GM12865 (cell line): ENCODE measurements at regions not wholly inside any gene's neighbourhood (a gene's known extent, or its start where the extent isn't known, plus 50 kb on each side); places are given as distances from the start of the nearest gene placed in this dataset.

Experiments
- DNase-seq: peaks from one replicate; pipeline ENCODE4 v3.0.0; 2010; ENCODE audit warnings: low read depth
- H3K4me3 ChIP-seq: 2 replicates; pipeline ENCODE4 v1.5.1; 2011; ENCODE audit warnings: mild to moderate bottlenecking, low read depth, low read length, control low read depth
- TF ChIP-seq, protein P1 (sequence below): IDR thresholded peaks from 2 replicates; pipeline ENCODE4 v1.5.1; 2011; ENCODE audit warnings: low read length, control low read depth, low read depth, inconsistent platforms; ENCODE audit not compliant: insufficient read depth; ENCODE audit errors: missing control alignments

DNA sequence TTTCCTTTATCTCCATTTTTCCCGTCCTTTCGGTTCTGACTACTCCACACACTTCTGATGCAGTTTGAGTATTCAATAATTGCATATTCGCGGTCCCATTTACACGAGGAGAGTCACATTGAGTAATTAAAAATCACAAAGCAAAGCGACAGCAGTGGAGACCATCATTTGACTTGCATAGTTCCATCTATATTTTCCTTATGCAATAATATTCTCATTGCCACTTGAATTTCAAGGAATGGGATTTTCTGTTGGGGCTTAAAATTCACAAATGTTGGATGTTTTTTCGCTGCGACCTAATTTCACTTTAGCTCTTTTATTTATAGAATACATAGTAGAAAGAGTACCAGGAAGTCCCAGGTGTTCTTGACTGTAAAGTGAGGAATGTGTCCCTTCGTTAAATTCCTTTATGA, 186.8 kb downstream of the ZEB2 start:
- peak overlapping the region; percentile 82 for H3K4me3 ChIP-seq
- TF ChIP-seq, protein P1, sequence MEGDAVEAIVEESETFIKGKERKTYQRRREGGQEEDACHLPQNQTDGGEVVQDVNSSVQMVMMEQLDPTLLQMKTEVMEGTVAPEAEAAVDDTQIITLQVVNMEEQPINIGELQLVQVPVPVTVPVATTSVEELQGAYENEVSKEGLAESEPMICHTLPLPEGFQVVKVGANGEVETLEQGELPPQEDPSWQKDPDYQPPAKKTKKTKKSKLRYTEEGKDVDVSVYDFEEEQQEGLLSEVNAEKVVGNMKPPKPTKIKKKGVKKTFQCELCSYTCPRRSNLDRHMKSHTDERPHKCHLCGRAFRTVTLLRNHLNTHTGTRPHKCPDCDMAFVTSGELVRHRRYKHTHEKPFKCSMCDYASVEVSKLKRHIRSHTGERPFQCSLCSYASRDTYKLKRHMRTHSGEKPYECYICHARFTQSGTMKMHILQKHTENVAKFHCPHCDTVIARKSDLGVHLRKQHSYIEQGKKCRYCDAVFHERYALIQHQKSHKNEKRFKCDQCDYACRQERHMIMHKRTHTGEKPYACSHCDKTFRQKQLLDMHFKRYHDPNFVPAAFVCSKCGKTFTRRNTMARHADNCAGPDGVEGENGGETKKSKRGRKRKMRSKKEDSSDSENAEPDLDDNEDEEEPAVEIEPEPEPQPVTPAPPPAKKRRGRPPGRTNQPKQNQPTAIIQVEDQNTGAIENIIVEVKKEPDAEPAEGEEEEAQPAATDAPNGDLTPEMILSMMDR = no peak
- no peak for DNase-seq

DNA sequence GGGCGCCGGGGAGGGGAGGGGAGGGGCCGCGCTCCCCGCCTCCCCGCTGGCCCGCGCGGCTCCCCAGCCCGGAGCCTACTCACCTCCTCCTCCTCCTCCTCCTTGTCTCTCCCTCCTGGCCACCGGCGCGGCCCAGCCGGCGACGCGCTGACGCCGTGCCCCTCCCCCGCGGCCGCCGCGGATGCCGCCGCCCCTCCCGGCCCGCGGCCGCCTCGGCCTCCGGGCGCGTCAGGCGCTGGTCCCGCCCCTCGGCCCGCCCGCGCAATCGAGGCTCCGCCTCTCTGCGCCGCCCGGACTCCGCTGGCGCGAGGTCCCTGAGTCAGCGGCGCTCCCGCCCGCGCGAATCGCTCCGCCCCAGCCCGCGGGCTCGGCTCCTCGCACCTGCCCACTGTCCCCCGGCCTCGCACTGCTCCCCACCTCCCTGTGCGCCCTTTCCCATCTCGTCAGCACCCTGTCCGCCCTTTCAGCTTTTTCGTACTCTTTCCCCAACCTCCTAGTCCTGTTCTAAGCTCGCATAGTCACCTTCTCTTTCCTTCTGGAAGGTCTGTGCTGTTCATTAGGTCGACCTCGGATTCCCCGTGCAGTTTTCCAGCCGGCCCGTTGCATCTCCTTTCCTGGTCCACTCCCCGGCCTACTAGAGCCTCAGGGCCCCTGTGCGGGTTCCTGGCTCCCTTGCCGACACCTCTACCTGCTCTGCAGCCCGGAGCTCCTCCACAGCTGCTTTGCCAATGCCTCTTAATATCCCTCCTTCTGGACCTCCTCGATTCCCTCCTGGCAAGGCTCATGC, 187.4 kb downstream of the ZEB2 start:
- H3K4me3 ChIP-seq = peak overlapping the region; percentile 82
- TF ChIP-seq, protein P1 = no peak
- DNase-seq = peak; percentile 93

DNA sequence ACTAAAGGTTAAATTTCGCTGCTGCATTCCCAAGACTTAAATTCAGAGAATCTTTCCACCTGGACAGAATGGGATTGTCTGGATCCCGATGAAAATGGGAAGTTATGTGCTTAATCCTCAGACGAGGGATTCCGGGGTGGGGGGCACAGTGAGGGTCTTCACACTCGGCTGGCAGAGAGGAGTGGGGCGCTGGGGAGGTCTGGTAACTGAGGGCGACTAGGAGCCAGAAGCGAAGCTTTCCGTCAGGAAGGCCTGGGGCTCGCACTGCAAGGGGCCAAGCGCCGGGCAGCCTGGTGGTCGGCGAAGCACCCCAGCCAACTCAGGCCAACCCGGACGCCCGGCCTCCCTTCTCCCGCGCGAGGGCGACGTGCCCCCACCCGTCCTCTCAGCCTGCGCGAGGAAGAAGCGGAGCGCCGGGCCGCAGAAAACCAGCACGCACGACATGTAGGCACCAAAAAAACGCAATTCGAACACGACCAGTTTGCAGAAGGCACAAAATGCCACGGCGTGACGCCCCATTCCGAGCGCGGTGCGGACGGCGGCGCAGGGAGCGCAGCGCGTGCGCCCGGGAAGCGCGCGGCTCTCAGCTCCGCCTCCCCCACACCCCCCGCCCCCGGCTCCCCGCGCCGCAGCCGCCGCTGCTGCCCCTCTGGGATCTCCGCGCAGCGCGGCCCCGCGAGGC, 188.1 kb downstream of the ZEB2 start:
- peak overlapping the region; percentile 78 for H3K4me3 ChIP-seq
- no peak for DNase-seq
- TF ChIP-seq, protein P1 = peak; percentile 27

DNA sequence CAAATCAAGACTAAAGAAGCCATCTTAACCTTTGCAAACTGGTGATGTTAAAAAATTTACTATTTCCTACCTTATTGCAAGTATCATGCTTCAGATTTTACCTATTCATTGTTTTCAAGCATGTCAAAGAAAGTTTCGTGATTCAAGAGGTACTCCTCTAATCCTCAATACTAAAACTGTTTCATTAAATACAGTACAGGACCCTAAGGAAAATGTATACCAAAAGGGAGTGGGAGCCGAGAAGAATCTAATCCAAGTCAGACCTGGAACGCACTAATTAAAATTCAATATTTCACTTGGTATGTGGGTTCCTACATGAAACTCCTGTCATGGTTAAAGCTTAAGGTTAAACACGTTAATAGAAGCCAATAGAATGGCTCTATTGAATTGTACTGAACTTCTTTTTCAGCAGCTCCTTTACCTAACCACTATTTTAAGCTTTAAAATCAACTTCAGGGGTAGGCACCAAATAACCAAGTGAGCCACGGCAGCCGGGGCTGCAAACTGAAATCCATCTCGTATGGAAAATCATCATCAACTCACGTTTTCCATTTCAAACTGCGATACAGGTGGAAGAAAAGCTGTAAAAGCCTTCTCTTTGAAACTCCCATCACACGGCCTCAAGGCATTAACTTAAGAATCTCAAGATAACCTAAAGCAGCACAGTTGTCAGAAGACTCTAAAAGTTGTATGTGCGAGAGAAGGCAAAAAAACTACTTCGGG, 188.8 kb downstream of the ZEB2 start:
- TF ChIP-seq, protein P1 = no peak
- no peak for DNase-seq
- H3K4me3 ChIP-seq = peak overlapping the region; percentile 78

DNA sequence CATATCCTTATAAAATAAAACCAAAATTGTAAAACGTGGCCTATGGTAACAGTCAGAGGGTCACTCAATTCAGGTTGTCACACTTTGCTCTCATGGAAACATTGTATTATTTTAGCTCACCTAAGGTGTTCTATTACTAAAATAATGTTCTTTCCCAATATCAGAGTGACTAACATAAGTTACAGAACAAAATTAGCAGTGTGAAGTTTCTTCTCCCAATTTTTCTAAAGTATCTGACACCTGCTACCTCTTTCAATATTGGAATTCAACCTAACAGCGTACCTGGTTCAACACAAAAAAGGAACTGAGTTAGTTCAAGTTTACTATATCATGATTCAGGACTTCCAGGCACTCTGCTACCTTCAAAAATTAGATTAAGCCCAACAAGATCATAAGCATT, 190.4 kb downstream of the ZEB2 start:
- TF ChIP-seq, protein P1 = no peak
- no peak overlapping the region for H3K4me3 ChIP-seq
- no peak for DNase-seq

DNA sequence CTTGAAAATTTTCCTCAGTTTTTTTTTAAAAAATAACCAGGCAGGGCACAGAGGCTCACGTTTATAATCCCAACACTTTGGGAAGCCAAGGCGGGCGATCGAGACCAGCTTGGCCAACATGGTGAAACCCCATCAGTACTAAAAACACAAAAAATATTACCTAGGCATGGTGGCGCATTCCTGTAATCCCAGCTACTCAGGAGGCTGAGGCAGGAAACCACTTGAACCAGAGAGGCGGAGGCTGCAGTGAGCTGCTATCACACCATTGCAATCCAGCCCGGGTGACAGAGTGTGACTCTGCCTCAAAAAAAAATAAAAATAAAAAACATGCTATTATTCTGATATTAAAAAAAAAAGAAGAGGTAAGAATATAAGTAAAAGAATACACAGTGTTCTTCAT, 191.0 kb downstream of the ZEB2 start:
- no peak overlapping the region for H3K4me3 ChIP-seq
- DNase-seq = no peak
- TF ChIP-seq, protein P1 = no peak
